ENCODE measurements at regions not wholly inside any gene's neighbourhood (a gene's known extent, or its start where the extent isn't known, plus 50 kb on each side); places are given as distances from the start of the nearest gene placed in this dataset.

DNA sequence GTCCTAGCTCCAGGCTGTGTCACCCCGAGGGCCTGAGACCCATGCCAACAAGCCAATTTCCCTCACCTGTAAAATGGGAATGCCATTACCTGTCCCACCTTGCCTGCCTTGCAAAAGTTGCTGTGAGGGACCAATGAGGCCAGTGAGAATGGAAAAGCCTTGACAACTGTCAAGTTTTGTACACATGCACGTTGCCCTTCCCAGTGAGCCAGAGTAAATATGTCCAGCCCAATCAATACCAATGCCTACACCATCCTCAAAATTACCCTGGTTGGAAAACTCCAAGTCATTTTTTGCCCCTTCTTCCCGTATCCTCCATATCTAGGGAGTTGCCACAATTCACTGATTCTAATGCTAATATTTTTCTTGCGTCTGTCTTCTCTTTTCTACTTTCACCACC is 73.5 kb upstream of the RASGRF1 start:
- peaks cover 6% of the 10 kb centered on the region; the same call in 1 of the 2 replicates for H3F3A ChIP-seq (ENCODE audit: insufficient read depth, low read depth)
- H3K4me1 ChIP-seq (replicated peaks; ENCODE audit: insufficient read depth), result peaks cover 26% of the 10 kb centered on the region
- H2AFZ ChIP-seq, result no peak overlapping the region
- H3K79me2 ChIP-seq (ENCODE audit: low read depth), result no peaks in the 10 kb centered on the region
- H3K36me3 ChIP-seq (ENCODE audit: low read depth), result no peaks in the 10 kb centered on the region
- no peak for TF ChIP-seq EZH2 (IDR thresholded peaks at IDR 0.05; ENCODE audit: low read depth)
- TF ChIP-seq, protein P1, sequence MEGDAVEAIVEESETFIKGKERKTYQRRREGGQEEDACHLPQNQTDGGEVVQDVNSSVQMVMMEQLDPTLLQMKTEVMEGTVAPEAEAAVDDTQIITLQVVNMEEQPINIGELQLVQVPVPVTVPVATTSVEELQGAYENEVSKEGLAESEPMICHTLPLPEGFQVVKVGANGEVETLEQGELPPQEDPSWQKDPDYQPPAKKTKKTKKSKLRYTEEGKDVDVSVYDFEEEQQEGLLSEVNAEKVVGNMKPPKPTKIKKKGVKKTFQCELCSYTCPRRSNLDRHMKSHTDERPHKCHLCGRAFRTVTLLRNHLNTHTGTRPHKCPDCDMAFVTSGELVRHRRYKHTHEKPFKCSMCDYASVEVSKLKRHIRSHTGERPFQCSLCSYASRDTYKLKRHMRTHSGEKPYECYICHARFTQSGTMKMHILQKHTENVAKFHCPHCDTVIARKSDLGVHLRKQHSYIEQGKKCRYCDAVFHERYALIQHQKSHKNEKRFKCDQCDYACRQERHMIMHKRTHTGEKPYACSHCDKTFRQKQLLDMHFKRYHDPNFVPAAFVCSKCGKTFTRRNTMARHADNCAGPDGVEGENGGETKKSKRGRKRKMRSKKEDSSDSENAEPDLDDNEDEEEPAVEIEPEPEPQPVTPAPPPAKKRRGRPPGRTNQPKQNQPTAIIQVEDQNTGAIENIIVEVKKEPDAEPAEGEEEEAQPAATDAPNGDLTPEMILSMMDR (conservative IDR thresholded peaks at IDR 0.05), result no peak
- no peak overlapping the region for H3K4me3 ChIP-seq
- H3K27ac ChIP-seq, result no peak overlapping the region
- CTCF ChIA-PET, result no interaction called here
- BruUV-seq (replicated peaks), result no TSS peak
- H3K9me2 ChIP-seq (ENCODE audit: insufficient read depth), result no peaks in the 10 kb centered on the region
- DNase-seq, result no peak
- no peak overlapping the region for H3K4me2 ChIP-seq
- POLR2A ChIA-PET (ENCODE audit: unreplicated experiment), result no interaction called here
- no peaks in the 10 kb centered on the region for H3K9me3 ChIP-seq (ENCODE audit: insufficient read depth, low read depth)
- intact Hi-C loops (cut with micrococcal nuclease; ENCODE audit: unreplicated experiment), result no loop called here
- no peaks in the 10 kb centered on the region for H4K20me1 ChIP-seq (ENCODE audit: insufficient read depth)
- H3K27me3 ChIP-seq (ENCODE audit: insufficient read depth, low read depth), result no peaks in the 10 kb centered on the region

DNA sequence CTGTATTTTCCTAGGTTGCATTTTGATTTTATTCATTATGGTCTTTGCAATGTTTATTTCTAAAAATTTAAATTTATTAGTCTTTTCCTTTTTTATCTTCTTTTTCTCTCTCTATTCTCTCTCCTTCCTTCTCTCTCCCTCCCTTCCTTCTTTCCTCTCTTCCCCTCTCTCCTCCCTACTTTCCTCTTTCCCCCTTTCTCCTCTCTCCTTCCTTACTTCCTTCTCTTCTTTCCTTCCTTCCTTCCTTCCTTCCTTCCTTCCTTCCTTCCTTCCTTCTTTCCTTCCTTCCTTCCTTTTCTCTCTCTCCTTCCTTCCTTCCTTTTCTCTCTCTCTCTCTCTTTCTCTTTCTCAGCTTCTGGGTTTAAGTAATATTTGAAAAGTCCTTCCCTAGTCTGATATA is 72.8 kb upstream of the RASGRF1 start:
- ChIA-PET POLR2A (ENCODE audit: unreplicated experiment) (no interaction called here), CTCF (no interaction called here)
- Histone ChIP-seq H2AFZ (no peak overlapping the region), H3K4me3 (no peak overlapping the region), H3K27ac (no peak overlapping the region), H3K9me3 (ENCODE audit: insufficient read depth, low read depth) (no peaks in the 10 kb centered on the region), H3F3A (ENCODE audit: insufficient read depth, low read depth) (peaks cover 4% of the 10 kb centered on the region; the same call in 1 of the 2 replicates), H3K9me2 (ENCODE audit: insufficient read depth) (no peaks in the 10 kb centered on the region), H3K27me3 (ENCODE audit: insufficient read depth, low read depth) (no peaks in the 10 kb centered on the region), H3K4me1 (replicated peaks; ENCODE audit: insufficient read depth) (peaks cover 26% of the 10 kb centered on the region), H3K4me2 (no peak overlapping the region), H3K36me3 (ENCODE audit: low read depth) (no peaks in the 10 kb centered on the region), H3K79me2 (ENCODE audit: low read depth) (no peaks in the 10 kb centered on the region), H4K20me1 (ENCODE audit: insufficient read depth) (no peaks in the 10 kb centered on the region)
- DNase-seq, result no peak
- no TSS peak for BruUV-seq (replicated peaks)
- TF ChIP-seq, protein P1 (conservative IDR thresholded peaks at IDR 0.05), result no peak
- no peak for TF ChIP-seq EZH2 (IDR thresholded peaks at IDR 0.05; ENCODE audit: low read depth)
- intact Hi-C loops (cut with micrococcal nuclease; ENCODE audit: unreplicated experiment), result no loop called here

DNA sequence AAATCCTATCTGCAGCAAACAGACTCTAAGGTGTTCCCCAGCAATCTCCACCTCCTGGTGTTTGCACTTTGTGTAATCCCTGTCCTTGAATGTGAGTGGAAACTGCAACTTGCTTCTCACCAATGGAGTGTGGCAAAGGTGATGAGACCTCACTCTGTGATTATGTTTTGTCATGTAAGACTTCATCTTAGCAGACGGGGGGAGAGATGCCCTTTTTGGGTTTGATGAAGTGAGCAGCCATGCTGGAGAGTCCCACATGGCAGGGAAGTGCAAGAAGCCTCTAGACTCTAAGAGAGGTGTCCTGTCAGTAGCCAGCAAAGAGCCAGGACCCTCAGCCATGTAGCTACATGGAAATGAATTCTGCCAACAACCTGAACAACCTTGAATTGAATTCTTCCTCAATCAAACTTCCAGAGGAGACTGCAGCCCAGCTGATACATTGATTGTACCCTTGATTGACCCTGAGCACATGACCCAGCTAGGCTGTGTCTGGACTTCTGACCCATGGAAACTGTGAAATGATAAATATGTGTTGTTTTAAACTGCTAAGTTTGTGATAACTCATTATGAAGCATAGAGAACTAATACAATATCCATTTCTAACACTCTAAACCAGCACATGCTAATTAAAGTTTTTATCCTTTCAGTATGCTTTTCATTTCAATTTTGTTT is 71.4 kb upstream of the RASGRF1 start:
- Histone ChIP-seq H3K27ac (no peak overlapping the region), H3K79me2 (ENCODE audit: low read depth) (no peaks in the 10 kb centered on the region), H3F3A (ENCODE audit: insufficient read depth, low read depth) (peaks cover 15% of the 10 kb centered on the region; the same call in 1 of the 2 replicates), H3K9me3 (ENCODE audit: insufficient read depth, low read depth) (no peaks in the 10 kb centered on the region), H3K4me1 (replicated peaks; ENCODE audit: insufficient read depth) (peaks cover 34% of the 10 kb centered on the region), H3K9me2 (ENCODE audit: insufficient read depth) (no peaks in the 10 kb centered on the region), H3K4me2 (no peak overlapping the region), H2AFZ (no peak overlapping the region), H3K27me3 (ENCODE audit: insufficient read depth, low read depth) (no peaks in the 10 kb centered on the region), H3K36me3 (ENCODE audit: low read depth) (no peaks in the 10 kb centered on the region), H4K20me1 (ENCODE audit: insufficient read depth) (no peaks in the 10 kb centered on the region), H3K4me3 (no peak overlapping the region)
- DNase-seq, result no peak
- ChIA-PET CTCF (no interaction called here), POLR2A (ENCODE audit: unreplicated experiment) (no interaction called here)
- intact Hi-C loops (cut with micrococcal nuclease; ENCODE audit: unreplicated experiment), result no loop called here
- TF ChIP-seq, protein P1 (conservative IDR thresholded peaks at IDR 0.05), result no peak
- TF ChIP-seq EZH2 (IDR thresholded peaks at IDR 0.05; ENCODE audit: low read depth), result no peak
- BruUV-seq (replicated peaks), result no TSS peak
